Duodenal mucosa (tissue), 2 donors: ENCODE measurements at regions not wholly inside any gene's neighbourhood (a gene's known extent, or its start where the extent isn't known, plus 50 kb on each side); places are given as distances from the start of the nearest gene placed in this dataset.

Experiments
- H3K27ac ChIP-seq: one replicate; pipeline ENCODE4 v1.7.0; 2013; ENCODE audit warnings: low read depth, low read length
- H3K27me3 ChIP-seq, 2 donors: one replicate each; pipeline ENCODE4 v1.7.0; 2013; ENCODE audit warnings: low read length in 2 of 2, control low read depth in 1 of 2; ENCODE audit not compliant: insufficient read depth in 2 of 2, control insufficient read depth in 1 of 2
- H3K36me3 ChIP-seq, 2 donors: one replicate each; pipeline ENCODE4 v1.7.0; 2013; ENCODE audit warnings: low read length in 2 of 2, control low read depth in 1 of 2; ENCODE audit not compliant: insufficient read depth in 2 of 2, control insufficient read depth in 1 of 2
- H3K4me1 ChIP-seq, 2 donors: one replicate each; pipeline ENCODE4 v1.7.0; 2013; ENCODE audit warnings: low read length in 2 of 2, control low read depth in 1 of 2; ENCODE audit not compliant: insufficient read depth in 2 of 2, control insufficient read depth in 1 of 2
- H3K4me3 ChIP-seq, 2 donors: one replicate each; pipeline ENCODE4 v1.7.0; 2013; ENCODE audit warnings: low read length in 2 of 2, low read depth in 1 of 2
- H3K9ac ChIP-seq, 2 donors: one replicate each; pipeline ENCODE4 v1.7.0; 2013; ENCODE audit warnings: low read length in 2 of 2, low read depth in 1 of 2
- H3K9me3 ChIP-seq, 2 donors: one replicate each; pipeline ENCODE4 v1.7.0; 2013; ENCODE audit warnings: low read length in 2 of 2, control low read depth in 1 of 2; ENCODE audit not compliant: control insufficient read depth in 1 of 2

DNA sequence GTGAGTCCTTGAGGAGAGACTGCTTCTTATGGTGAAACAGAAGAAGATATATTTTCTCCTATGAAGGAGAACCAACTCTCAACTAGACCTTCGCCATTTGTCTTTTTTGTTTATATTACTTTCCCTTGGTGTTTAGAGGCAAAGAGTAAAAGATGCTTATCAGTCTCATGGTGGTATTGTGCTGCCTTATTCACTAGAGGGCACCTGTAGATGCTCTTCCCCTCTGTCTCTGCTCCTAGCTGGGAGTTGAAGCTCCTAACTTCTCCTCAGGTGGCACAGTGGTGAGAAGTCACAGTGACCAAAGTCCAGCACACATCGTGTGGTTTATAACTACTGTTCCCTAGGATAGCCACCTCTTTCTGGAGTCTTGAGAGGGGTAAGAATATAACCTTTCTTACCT is 1359.6 kb downstream of the PLA2G4A start:
- no peaks in the 10 kb centered on the region for H3K4me1 ChIP-seq
- H3K9me3 ChIP-seq = peaks cover 2 to 12% of the 10 kb centered on the region in 2 donors
- H3K9ac ChIP-seq = no peak overlapping the region
- no peak overlapping the region for H3K27ac ChIP-seq
- H3K4me3 ChIP-seq = no peak overlapping the region
- no peaks in the 10 kb centered on the region for H3K27me3 ChIP-seq
- H3K36me3 ChIP-seq = no peaks in the 10 kb centered on the region

DNA sequence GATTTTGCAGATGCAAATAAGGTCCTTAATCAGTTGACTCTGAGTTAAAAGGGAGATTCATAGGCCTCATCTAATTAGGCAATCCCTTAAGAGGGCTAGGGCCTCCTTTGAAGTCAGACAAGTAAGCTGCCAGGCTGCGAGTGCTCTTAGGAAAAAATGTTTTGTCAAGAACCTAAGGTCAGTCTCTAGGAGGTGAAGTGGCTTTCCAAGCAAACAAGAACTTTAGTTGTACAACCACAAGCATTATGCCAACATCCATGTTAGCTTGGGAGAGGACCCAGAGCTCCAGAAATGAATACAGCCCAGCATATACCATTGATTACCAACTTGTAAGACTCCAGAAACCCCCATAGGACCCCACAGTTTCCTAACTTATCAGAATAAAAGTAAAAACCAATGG is 1366.2 kb downstream of the PLA2G4A start:
- peaks cover 2 to 3% of the 10 kb centered on the region in 2 donors for H3K9me3 ChIP-seq
- no peak overlapping the region for H3K27ac ChIP-seq
- no peak overlapping the region for H3K9ac ChIP-seq
- H3K36me3 ChIP-seq = no peaks in the 10 kb centered on the region
- H3K4me1 ChIP-seq = no peaks in the 10 kb centered on the region
- no peak overlapping the region for H3K4me3 ChIP-seq
- no peaks in the 10 kb centered on the region for H3K27me3 ChIP-seq

DNA sequence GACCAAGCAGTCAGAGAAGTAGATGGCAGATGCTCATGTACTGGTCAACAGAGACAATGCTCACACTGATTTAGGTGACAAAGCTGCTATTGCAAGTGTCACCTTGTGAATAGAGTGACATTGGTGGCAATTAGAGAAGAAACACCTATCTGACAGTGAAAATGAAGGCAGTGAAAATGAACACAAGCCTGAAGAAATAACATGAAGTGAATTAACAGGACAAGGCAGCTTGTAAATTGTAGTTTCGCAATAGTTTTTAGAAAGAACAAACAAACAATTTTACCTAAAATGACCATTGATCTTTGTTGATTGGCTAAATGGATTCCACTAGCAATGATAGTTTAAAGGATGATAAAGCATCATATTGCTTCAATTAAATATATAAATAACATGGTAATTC is 1389.5 kb downstream of the PLA2G4A start:
- no peak overlapping the region for H3K9ac ChIP-seq
- H3K27me3 ChIP-seq = no peaks in the 10 kb centered on the region
- H3K4me1 ChIP-seq = no peaks in the 10 kb centered on the region
- no peak overlapping the region for H3K27ac ChIP-seq
- H3K36me3 ChIP-seq = no peaks in the 10 kb centered on the region
- no peak overlapping the region for H3K4me3 ChIP-seq
- no peaks in the 10 kb centered on the region for H3K9me3 ChIP-seq

DNA sequence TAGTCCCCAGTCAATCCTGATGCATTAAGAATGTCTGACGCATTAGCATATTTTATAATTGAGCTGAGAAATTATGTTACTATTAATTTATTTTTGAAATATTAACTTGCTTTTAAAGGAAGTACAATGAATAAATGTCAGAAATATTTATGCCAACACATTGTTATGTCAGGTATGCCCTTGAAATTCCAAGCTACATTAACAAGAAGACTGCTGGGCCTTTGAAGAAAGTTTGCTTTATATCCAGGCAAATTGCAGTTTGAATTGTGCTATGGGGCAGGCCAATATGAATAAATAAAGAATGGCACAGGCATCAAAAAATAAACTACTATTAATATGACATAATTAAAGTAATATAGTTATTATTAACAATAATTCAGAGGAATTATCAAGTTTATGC is 1391.3 kb downstream of the PLA2G4A start:
- H3K4me3 ChIP-seq = no peak overlapping the region
- no peaks in the 10 kb centered on the region for H3K36me3 ChIP-seq
- no peaks in the 10 kb centered on the region for H3K9me3 ChIP-seq
- H3K27me3 ChIP-seq = no peaks in the 10 kb centered on the region
- no peak overlapping the region for H3K9ac ChIP-seq
- no peaks in the 10 kb centered on the region for H3K4me1 ChIP-seq
- no peak overlapping the region for H3K27ac ChIP-seq

DNA sequence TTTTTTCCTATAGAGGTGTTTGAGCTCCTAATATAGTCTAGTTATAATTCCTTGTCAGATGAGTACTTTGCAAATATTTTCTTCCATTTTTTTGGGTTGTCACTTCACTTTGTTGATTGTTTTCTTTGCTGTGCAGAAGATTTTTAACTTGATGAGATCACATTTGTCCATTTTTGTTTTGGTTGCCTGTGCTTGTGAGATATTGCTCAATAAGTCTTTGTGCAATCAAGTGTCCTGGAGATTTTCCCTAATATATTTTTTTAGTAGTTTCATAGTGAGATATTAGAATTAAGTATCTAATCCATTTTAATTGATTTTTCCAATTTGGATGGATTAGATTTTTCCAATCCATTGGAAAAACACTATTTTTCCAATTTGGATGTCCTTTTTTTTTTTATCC is 1395.5 kb downstream of the PLA2G4A start:
- H3K4me3 ChIP-seq = no peak overlapping the region
- H3K36me3 ChIP-seq = no peaks in the 10 kb centered on the region
- peaks cover 0 to 5% of the 10 kb centered on the region in 2 donors for H3K9me3 ChIP-seq
- no peaks in the 10 kb centered on the region for H3K27me3 ChIP-seq
- no peaks in the 10 kb centered on the region for H3K4me1 ChIP-seq
- H3K27ac ChIP-seq = no peak overlapping the region
- no peak overlapping the region for H3K9ac ChIP-seq

DNA sequence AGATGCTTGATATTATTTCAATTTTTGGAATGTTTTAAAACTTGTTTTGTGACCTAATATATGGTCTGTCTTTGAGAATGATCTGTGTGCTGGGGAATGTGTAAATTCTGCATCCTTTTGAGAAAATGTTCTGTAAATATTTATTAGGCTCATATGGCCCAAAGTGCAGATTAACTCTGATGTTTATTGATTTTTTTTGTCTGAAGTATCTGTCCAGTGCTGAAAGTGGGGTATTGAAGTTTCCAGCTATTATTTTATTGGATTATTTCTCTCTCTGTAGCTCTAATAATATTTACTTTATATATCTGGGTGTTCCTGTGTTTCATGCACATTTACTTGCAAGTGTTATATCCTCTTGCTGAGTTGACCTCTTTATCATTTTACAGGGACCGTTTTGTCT is 1397.2 kb downstream of the PLA2G4A start:
- no peak overlapping the region for H3K9ac ChIP-seq
- no peaks in the 10 kb centered on the region for H3K36me3 ChIP-seq
- H3K4me3 ChIP-seq = no peak overlapping the region
- peaks cover 0 to 5% of the 10 kb centered on the region in 2 donors for H3K9me3 ChIP-seq
- no peaks in the 10 kb centered on the region for H3K27me3 ChIP-seq
- no peaks in the 10 kb centered on the region for H3K4me1 ChIP-seq
- H3K27ac ChIP-seq = no peak overlapping the region

DNA sequence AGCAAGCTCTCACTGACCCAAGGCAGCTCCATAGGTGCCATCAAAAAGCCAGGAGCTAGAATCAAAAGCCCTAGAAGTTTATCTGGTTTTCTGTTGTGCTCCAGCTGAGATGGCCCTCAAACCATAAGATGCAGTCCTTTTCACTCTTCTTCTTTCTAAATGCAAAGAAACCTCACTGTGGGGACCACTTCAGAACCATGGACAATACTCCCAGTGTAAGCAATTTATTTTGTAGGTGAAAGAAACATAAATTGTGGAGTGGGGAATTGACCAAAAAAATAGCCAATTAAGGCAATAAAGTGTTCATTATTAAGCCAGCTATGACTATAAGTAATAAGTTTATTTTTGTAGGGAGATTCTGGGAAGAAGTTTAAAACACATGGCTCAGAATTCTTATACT is 1399.9 kb downstream of the PLA2G4A start:
- Histone ChIP-seq H3K36me3 (no peaks in the 10 kb centered on the region), H3K27me3 (no peaks in the 10 kb centered on the region), H3K27ac (no peak overlapping the region), H3K4me3 (no peak overlapping the region), H3K9me3 (peaks cover 0 to 5% of the 10 kb centered on the region in 2 donors), H3K9ac (no peak overlapping the region), H3K4me1 (no peaks in the 10 kb centered on the region)

DNA sequence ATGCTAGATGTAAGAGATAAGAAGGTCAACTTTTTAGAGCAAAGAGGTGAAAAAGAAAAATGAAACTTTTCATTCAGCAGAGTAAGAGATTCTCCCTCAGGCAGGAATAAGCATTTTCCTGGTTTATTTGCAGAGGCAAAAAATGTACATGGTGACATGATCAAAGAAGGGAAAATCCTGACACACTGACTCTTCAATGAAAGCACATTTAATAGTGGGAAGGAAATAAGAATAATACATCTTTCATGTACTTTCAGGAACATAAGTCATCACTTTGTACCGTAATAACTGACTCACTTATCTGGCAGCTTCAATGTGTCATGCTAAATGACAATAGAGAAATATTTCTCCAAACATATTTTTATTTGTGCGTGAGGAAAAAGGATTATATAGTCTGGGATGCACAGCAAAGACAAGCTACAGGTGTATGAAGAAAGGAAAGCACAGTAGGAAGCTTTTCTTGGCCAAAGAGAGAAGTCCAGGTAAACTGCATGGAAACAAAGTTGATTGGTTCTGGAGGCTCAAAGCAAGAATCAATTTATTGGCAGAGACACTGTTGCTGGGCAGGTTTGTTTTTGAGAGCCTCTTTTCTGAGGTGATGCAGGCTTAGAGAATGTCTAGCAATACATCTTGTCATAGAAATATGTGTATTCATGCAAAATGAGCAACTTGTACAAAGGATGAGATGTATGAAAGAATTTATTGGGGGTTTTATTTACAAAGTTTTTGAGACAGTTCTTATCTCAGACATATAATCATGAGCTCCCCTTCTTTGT is 1409.0 kb downstream of the PLA2G4A start:
- H3K9ac ChIP-seq = no peak overlapping the region
- no peak overlapping the region for H3K27ac ChIP-seq
- H3K4me3 ChIP-seq = no peak overlapping the region
- H3K27me3 ChIP-seq = no peaks in the 10 kb centered on the region
- H3K9me3 ChIP-seq = no peaks in the 10 kb centered on the region
- H3K36me3 ChIP-seq = no peaks in the 10 kb centered on the region
- no peaks in the 10 kb centered on the region for H3K4me1 ChIP-seq

DNA sequence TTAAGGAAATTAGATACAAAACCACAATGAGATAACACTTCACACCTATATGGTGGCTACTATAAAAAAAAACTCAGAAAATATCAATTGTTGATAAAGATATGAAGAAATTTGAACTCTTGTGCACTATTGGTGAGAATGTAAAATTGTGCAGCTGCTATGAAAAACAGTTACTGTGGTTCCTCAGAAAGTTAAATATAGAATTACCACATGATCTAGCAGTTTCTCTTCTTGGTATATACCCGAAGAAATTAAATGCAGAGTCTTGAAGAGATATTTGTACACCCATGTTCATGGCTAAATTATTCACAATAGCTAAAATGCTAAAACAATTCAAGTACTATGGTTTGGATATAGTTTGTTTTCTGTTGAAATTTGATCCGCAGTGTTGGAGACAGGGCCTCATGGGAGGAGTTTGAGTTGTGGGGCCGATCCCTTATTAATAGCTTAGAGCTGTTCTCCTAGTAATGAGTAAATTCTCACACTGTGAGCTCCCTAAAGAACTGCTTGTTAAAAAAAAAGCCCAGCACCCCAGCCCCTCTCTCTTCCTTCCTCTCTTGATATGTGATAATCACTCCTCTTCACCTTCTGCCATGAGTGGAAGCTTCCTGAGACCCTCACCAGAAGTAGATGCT is 1412.1 kb downstream of the PLA2G4A start:
- Histone ChIP-seq H3K27ac (no peak overlapping the region), H3K36me3 (no peaks in the 10 kb centered on the region), H3K27me3 (no peaks in the 10 kb centered on the region), H3K9ac (no peak overlapping the region), H3K4me1 (no peaks in the 10 kb centered on the region), H3K4me3 (no peak overlapping the region), H3K9me3 (no peaks in the 10 kb centered on the region)

DNA sequence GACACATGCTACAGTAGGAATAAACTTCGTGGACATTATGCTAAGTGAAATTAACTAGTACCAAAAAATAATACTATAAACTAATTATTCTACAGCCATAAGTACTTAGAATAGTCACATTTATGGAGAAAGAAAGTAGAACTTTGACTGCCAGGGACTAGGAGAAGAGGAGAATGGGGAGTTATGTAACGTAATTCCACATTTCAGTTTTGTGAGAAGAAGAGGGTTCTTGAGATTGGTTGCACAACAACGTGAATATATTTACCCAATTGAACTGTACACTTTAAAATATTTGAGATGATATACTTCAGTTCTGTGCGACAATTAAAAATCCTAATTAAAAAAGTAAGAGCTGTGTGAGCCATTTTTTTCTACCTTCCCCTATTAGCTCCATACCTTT is 1412.9 kb downstream of the PLA2G4A start:
- Histone ChIP-seq H3K4me3 (no peak overlapping the region), H3K36me3 (no peaks in the 10 kb centered on the region)

More for the DNA sequence above, 1412.9 kb downstream of the PLA2G4A start:
- no peaks in the 10 kb centered on the region for H3K9me3 ChIP-seq
- H3K27me3 ChIP-seq = no peaks in the 10 kb centered on the region
- H3K4me1 ChIP-seq = no peaks in the 10 kb centered on the region
- H3K9ac ChIP-seq = no peak overlapping the region
- no peak overlapping the region for H3K27ac ChIP-seq
